ENCODE measurements at regions not wholly inside any gene's neighbourhood (a gene's known extent, or its start where the extent isn't known, plus 50 kb on each side); places are given as distances from the start of the nearest gene placed in this dataset.

DNA sequence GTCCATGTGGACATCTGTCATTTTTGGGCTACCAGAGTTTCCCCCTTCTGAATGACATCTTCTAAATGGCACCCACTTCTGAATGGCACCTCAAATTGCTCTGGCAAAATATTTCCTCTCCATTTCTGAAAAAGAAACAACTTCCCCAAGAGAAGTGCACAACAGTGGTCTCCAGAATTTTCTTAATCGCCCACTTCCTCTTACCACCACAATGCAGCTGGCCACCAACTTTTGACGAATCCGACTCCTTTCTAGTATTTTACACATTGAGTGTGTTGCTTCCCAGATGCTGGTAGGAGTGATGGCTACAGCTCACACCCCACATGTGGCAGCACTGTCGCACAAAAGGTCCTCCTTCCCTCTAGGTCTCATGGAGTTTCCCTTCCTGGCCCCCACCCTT, 216.1 kb downstream of the FOXA2 start:
- H3K27me3 ChIP-seq (ENCODE audit: control insufficient read depth, insufficient read depth, low read length), result no peaks in the 10 kb centered on the region
- H3K9ac ChIP-seq, result no peak overlapping the region
- no peak overlapping the region for H3K4me3 ChIP-seq (ENCODE audit: low read depth, low read length)
- TF ChIP-seq CTCF (IDR thresholded peaks at IDR 0.05), result no peak
- H2AFZ ChIP-seq, result no peak overlapping the region
- H3K79me2 ChIP-seq, result no peaks in the 10 kb centered on the region
- H3K4me2 ChIP-seq (ENCODE audit: low read length), result no peak overlapping the region
- no peaks in the 10 kb centered on the region for H3K9me3 ChIP-seq (ENCODE audit: control insufficient read depth, low read length)
- H3K27ac ChIP-seq, result no peak overlapping the region
- H3K36me3 ChIP-seq (ENCODE audit: control insufficient read depth, insufficient read depth, low read length), result no peaks in the 10 kb centered on the region
- no peaks in the 10 kb centered on the region for H3K4me1 ChIP-seq

DNA sequence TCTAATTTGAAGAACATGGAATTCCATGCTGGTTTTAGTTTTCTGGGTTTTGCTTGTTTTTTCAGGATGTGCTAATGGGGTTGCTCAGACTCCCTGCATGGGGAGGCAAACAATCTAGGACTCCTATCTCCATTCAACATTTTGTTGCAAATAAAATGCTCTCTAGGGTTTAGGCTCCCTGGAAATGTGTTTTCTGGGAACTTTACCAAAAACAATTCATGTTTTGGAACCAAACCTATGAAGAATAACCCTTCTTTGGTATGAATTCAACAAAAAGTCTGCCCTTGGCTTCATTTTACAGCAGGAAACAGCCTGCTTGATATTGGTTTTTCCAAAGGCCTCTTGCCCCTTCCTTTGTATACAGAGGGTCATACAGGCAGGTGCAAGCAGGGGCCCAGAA, 217.7 kb downstream of the FOXA2 start:
- no peaks in the 10 kb centered on the region for H3K79me2 ChIP-seq

GRCh38 chr20:22354647-22355046, 229.7 kb downstream of the FOXA2 start:
- no peak overlapping the region for H2AFZ ChIP-seq
- H3K27ac ChIP-seq, result no peak overlapping the region
- no peaks in the 10 kb centered on the region for H3K79me2 ChIP-seq
- H3K4me1 ChIP-seq, result no peaks in the 10 kb centered on the region
- no peaks in the 10 kb centered on the region for H3K36me3 ChIP-seq (ENCODE audit: control insufficient read depth, insufficient read depth, low read length)
- no peaks in the 10 kb centered on the region for H3K27me3 ChIP-seq (ENCODE audit: control insufficient read depth, insufficient read depth, low read length)
- no peak overlapping the region for H3K4me3 ChIP-seq (ENCODE audit: low read depth, low read length)
- no peaks in the 10 kb centered on the region for H3K9me3 ChIP-seq (ENCODE audit: control insufficient read depth, low read length)
- TF ChIP-seq CTCF (IDR thresholded peaks at IDR 0.05), result no peak
- no peak overlapping the region for H3K4me2 ChIP-seq (ENCODE audit: low read length)
- no peak overlapping the region for H3K9ac ChIP-seq

More for the DNA sequence above, 217.7 kb downstream of the FOXA2 start:
- H3K27me3 ChIP-seq (ENCODE audit: control insufficient read depth, insufficient read depth, low read length), result no peaks in the 10 kb centered on the region
- H3K9me3 ChIP-seq (ENCODE audit: control insufficient read depth, low read length), result no peaks in the 10 kb centered on the region
- no peak overlapping the region for H3K4me3 ChIP-seq (ENCODE audit: low read depth, low read length)
- H3K27ac ChIP-seq, result no peak overlapping the region
- no peak for TF ChIP-seq CTCF (IDR thresholded peaks at IDR 0.05)
- no peak overlapping the region for H3K9ac ChIP-seq
- H3K4me1 ChIP-seq, result no peaks in the 10 kb centered on the region
- H3K4me2 ChIP-seq (ENCODE audit: low read length), result no peak overlapping the region
- no peaks in the 10 kb centered on the region for H3K36me3 ChIP-seq (ENCODE audit: control insufficient read depth, insufficient read depth, low read length)
- H2AFZ ChIP-seq, result no peak overlapping the region

GRCh38 chr20:22353586-22353985, 230.8 kb downstream of the FOXA2 start:
- Histone ChIP-seq H2AFZ (no peak overlapping the region), H3K9me3 (ENCODE audit: control insufficient read depth, low read length) (no peaks in the 10 kb centered on the region), H3K4me3 (ENCODE audit: low read depth, low read length) (no peak overlapping the region), H3K27me3 (ENCODE audit: control insufficient read depth, insufficient read depth, low read length) (no peaks in the 10 kb centered on the region), H3K36me3 (ENCODE audit: control insufficient read depth, insufficient read depth, low read length) (no peaks in the 10 kb centered on the region), H3K79me2 (no peaks in the 10 kb centered on the region), H3K4me1 (no peaks in the 10 kb centered on the region), H3K9ac (no peak overlapping the region), H3K27ac (no peak overlapping the region), H3K4me2 (ENCODE audit: low read length) (no peak overlapping the region)
- TF ChIP-seq CTCF (IDR thresholded peaks at IDR 0.05), result no peak

GRCh38 chr20:22352019-22352418, 232.4 kb downstream of the FOXA2 start:
- H3K36me3 ChIP-seq (ENCODE audit: control insufficient read depth, insufficient read depth, low read length), result no peaks in the 10 kb centered on the region
- no peaks in the 10 kb centered on the region for H3K27me3 ChIP-seq (ENCODE audit: control insufficient read depth, insufficient read depth, low read length)

More at GRCh38 chr20:22352019-22352418, 232.4 kb downstream of the FOXA2 start:
- Histone ChIP-seq H3K4me2 (ENCODE audit: low read length) (no peak overlapping the region), H3K4me3 (ENCODE audit: low read depth, low read length) (no peak overlapping the region), H3K79me2 (no peaks in the 10 kb centered on the region), H3K9me3 (ENCODE audit: control insufficient read depth, low read length) (no peaks in the 10 kb centered on the region), H2AFZ (no peak overlapping the region), H3K4me1 (no peaks in the 10 kb centered on the region), H3K27ac (no peak overlapping the region), H3K9ac (no peak overlapping the region)
- TF ChIP-seq CTCF (IDR thresholded peaks at IDR 0.05), result no peak

Measured in parathyroid adenoma (tissue), 2 donors.